Stimulated activated naive CD8-positive, alpha-beta T cell treated with anti-CD3 and anti-CD28 coated beads, Interleukin-15, Interleukin-2, amounts not matched to agents 100 U/mL and 50 U/mL, for 24 hours (primary cell): ENCODE measurements at regions not wholly inside any gene's neighbourhood (a gene's known extent, or its start where the extent isn't known, plus 50 kb on each side); places are given as distances from the start of the nearest gene placed in this dataset.

Source experiments
- ATAC-seq: fragments of 150-1000 bp; cut with Tn5 transposase; one replicate; pipeline ENCODE4 v1.10.0; 2021
- DNase-seq: peaks from one replicate; pipeline ENCODE4 v3.0.0; 2021

- DNase-seq = no peak
- ATAC-seq = no peak
These were observed 61.9 kb upstream of the CIBAR2 start for GRCh38 chr16:85173981-85174751.

- ATAC-seq (no peak), DNase-seq (no peak)
These were observed 62.8 kb upstream of the CIBAR2 start for GRCh38 chr16:85174871-85175723.

- no peak for DNase-seq
- no peak for ATAC-seq
These were observed 63.5 kb upstream of the CIBAR2 start for GRCh38 chr16:85175724-85176233.

GRCh38 chr16:85176541-85177447, 64.5 kb upstream of the CIBAR2 start:
- DNase-seq (no peak), ATAC-seq (no peak)

GRCh38 chr16:85177448-85177846, 65.2 kb upstream of the CIBAR2 start:
- DNase-seq = no peak
- no peak for ATAC-seq

- no peak for ATAC-seq
- no peak for DNase-seq
These were observed 65.8 kb upstream of the CIBAR2 start for GRCh38 chr16:85178006-85178591.

GRCh38 chr16:85178596-85178995, 66.3 kb upstream of the CIBAR2 start:
- DNase-seq (no peak), ATAC-seq (no peak)

GRCh38 chr16:85179344-85180046, 67.2 kb upstream of the CIBAR2 start:
- ATAC-seq (no peak), DNase-seq (no peak)

GRCh38 chr16:85180047-85180826, 68.0 kb upstream of the CIBAR2 start:
- ATAC-seq = no peak
- DNase-seq = no peak

GRCh38 chr16:85180827-85181738, 68.8 kb upstream of the CIBAR2 start:
- DNase-seq = no peak
- no peak for ATAC-seq

- DNase-seq = no peak
- ATAC-seq = no peak
These were observed 69.5 kb upstream of the CIBAR2 start for GRCh38 chr16:85181739-85182129.

- DNase-seq = no peak
- no peak for ATAC-seq
These were observed 70.0 kb upstream of the CIBAR2 start for GRCh38 chr16:85182286-85182685.

GRCh38 chr16:85182774-85183173, 70.5 kb upstream of the CIBAR2 start:
- DNase-seq (no peak), ATAC-seq (no peak)

- ATAC-seq = no peak
- no peak for DNase-seq
These were observed 71.3 kb upstream of the CIBAR2 start for GRCh38 chr16:85183564-85183963.

GRCh38 chr16:85184404-85184803, 72.1 kb upstream of the CIBAR2 start:
- DNase-seq = no peak
- ATAC-seq = no peak

- DNase-seq = no peak
- ATAC-seq = no peak
These were observed 73.2 kb upstream of the CIBAR2 start for GRCh38 chr16:85185303-85186100.

GRCh38 chr16:85187002-85187401, 74.7 kb upstream of the CIBAR2 start:
- ATAC-seq = no peak
- no peak for DNase-seq

GRCh38 chr16:85187447-85187846, 75.2 kb upstream of the CIBAR2 start:
- DNase-seq = no peak

More at GRCh38 chr16:85187447-85187846, 75.2 kb upstream of the CIBAR2 start:
- ATAC-seq = no peak
